ENCODE measurements at regions not wholly inside any gene's neighbourhood (a gene's known extent, or its start where the extent isn't known, plus 50 kb on each side); places are given as distances from the start of the nearest gene placed in this dataset.

DNA sequence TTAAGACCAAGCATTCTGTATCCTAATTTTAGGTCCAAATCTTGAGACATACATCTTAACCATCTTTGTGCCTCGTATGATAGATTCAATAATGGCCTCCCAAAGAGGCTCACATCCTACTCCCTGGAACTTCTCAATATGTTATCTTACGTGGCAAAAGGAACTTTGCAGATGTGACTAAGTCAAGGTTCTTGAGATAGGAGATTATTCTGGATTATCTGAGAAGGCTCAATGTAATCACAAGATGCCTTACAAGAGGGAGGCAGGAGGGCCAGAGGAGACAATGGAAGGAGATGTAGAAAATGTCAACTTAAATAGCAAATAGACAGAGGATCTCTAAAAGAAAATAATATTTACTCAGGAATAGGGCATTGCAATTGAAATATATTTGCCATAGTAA lies 548.9 kb downstream of the MATN1 start:
- TF ChIP-seq CTCF (conservative IDR thresholded peaks at IDR 0.05; ENCODE audit: low read depth, low read length): no peak
- H2AFZ ChIP-seq (ENCODE audit: low read depth): no peak overlapping the region
- no peak overlapping the region for H3K9ac ChIP-seq
- H4K20me1 ChIP-seq (ENCODE audit: insufficient read depth): no peaks in the 10 kb centered on the region
- no peaks in the 10 kb centered on the region for H3K79me2 ChIP-seq (ENCODE audit: insufficient read depth, low read depth)
- no peak overlapping the region for H3K27ac ChIP-seq
- H3K27me3 ChIP-seq (ENCODE audit: insufficient read depth, low read depth): peaks cover 1% of the 10 kb centered on the region; the same call in 1 of the 2 replicates
- H3K36me3 ChIP-seq (ENCODE audit: insufficient read depth): no peaks in the 10 kb centered on the region
- no peak overlapping the region for H3K4me3 ChIP-seq (IDR thresholded peaks at IDR 0.05; ENCODE audit: insufficient read depth, low read depth, low read length)
- H3K4me1 ChIP-seq (ENCODE audit: low read depth, poor library complexity, severe bottlenecking): no peaks in the 10 kb centered on the region
- H3K4me2 ChIP-seq: no peak overlapping the region

DNA sequence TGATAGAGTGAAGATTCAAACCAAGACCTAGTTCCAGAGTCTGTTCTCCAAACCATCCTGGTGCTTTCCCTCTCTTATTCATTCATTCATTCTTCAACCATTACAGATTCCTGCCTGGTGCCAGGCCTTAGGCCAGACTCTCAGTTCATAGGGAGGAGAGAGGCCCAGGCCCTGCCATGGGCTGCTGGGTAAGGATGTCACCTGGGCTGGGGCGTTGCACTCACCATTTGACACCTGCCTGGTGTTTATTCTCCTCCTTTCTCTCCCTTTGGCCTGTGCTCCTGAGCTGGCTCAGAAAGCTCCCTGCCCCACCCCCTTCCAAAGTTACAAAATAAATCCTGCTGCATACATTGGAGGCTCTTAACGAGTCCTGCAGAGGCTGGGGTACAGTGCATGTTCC lies 549.8 kb downstream of the MATN1 start:
- H3K4me3 ChIP-seq (IDR thresholded peaks at IDR 0.05; ENCODE audit: insufficient read depth, low read depth, low read length): no peak overlapping the region
- no peak overlapping the region for H2AFZ ChIP-seq (ENCODE audit: low read depth)
- no peaks in the 10 kb centered on the region for H3K79me2 ChIP-seq (ENCODE audit: insufficient read depth, low read depth)
- no peak overlapping the region for H3K27ac ChIP-seq
- no peaks in the 10 kb centered on the region for H3K4me1 ChIP-seq (ENCODE audit: low read depth, poor library complexity, severe bottlenecking)
- H3K36me3 ChIP-seq (ENCODE audit: insufficient read depth): no peaks in the 10 kb centered on the region
- no peak for TF ChIP-seq CTCF (conservative IDR thresholded peaks at IDR 0.05; ENCODE audit: low read depth, low read length)
- H4K20me1 ChIP-seq (ENCODE audit: insufficient read depth): no peaks in the 10 kb centered on the region
- H3K4me2 ChIP-seq: no peak overlapping the region
- no peak overlapping the region for H3K9ac ChIP-seq
- H3K27me3 ChIP-seq (ENCODE audit: insufficient read depth, low read depth): peaks cover 10% of the 10 kb centered on the region; the same call in 1 of the 2 replicates

GRCh38 chr1:30172757-30173156 lies 550.6 kb downstream of the MATN1 start:
- Histone ChIP-seq H3K27me3 (ENCODE audit: insufficient read depth, low read depth) (peaks cover 10% of the 10 kb centered on the region; the same call in 1 of the 2 replicates), H3K4me2 (no peak overlapping the region), H2AFZ (ENCODE audit: low read depth) (no peak overlapping the region), H3K79me2 (ENCODE audit: insufficient read depth, low read depth) (no peaks in the 10 kb centered on the region), H4K20me1 (ENCODE audit: insufficient read depth) (no peaks in the 10 kb centered on the region), H3K4me1 (ENCODE audit: low read depth, poor library complexity, severe bottlenecking) (no peaks in the 10 kb centered on the region), H3K9ac (no peak overlapping the region), H3K4me3 (IDR thresholded peaks at IDR 0.05; ENCODE audit: insufficient read depth, low read depth, low read length) (no peak overlapping the region), H3K36me3 (ENCODE audit: insufficient read depth) (no peaks in the 10 kb centered on the region), H3K27ac (no peak overlapping the region)
- TF ChIP-seq CTCF (conservative IDR thresholded peaks at IDR 0.05; ENCODE audit: low read depth, low read length): no peak

- Histone ChIP-seq H3K4me1 (ENCODE audit: low read depth, poor library complexity, severe bottlenecking) (no peaks in the 10 kb centered on the region), H3K79me2 (ENCODE audit: insufficient read depth, low read depth) (no peaks in the 10 kb centered on the region), H4K20me1 (ENCODE audit: insufficient read depth) (no peaks in the 10 kb centered on the region), H3K36me3 (ENCODE audit: insufficient read depth) (no peaks in the 10 kb centered on the region), H3K27ac (no peak overlapping the region), H3K4me2 (no peak overlapping the region), H3K27me3 (ENCODE audit: insufficient read depth, low read depth) (peaks cover 10% of the 10 kb centered on the region; the same call in 1 of the 2 replicates), H2AFZ (ENCODE audit: low read depth) (no peak overlapping the region), H3K9ac (no peak overlapping the region), H3K4me3 (IDR thresholded peaks at IDR 0.05; ENCODE audit: insufficient read depth, low read depth, low read length) (no peak overlapping the region)
- TF ChIP-seq CTCF (conservative IDR thresholded peaks at IDR 0.05; ENCODE audit: low read depth, low read length): no peak
Observed at GRCh38 chr1:30172299-30172694, 551.1 kb downstream of the MATN1 start.

Data from KMS-11 (cell line).